HEK293 (cell line): ENCODE measurements at regions not wholly inside any gene's neighbourhood (a gene's known extent, or its start where the extent isn't known, plus 50 kb on each side); places are given as distances from the start of the nearest gene placed in this dataset.

Experiments used
- CTCF ChIA-PET: fragments of 350-600 bp; formaldehyde crosslinking; extraction: SDS; loops from one replicate; lab custom pipeline; 2021; ENCODE audit warnings: antibody characterized with exemption; lab: Yijun Ruan, JAX
- POLR2A ChIA-PET: fragments of 300-600 bp; formaldehyde crosslinking; extraction: SDS; loops from one replicate; lab custom pipeline; 2020; ENCODE audit warnings: antibody characterized with exemption, inconsistent platforms; lab: Yijun Ruan, JAX
- H3K27ac ChIP-seq: fragments of 200-500 bp; sonication (Bioruptor generic); 2 replicates; pipeline ENCODE4 v1.5.1; 2014; ENCODE audit warnings: low read depth, low read length, control low read depth, inconsistent platforms; ENCODE audit errors: extremely low read depth
- H3K36me3 ChIP-seq, 2 experiments: fragments of 200-500 bp in 1 of 2; sonication (Bioruptor generic) in 1 of 2; 1 replicate in 1 of 2; 2 replicates in 1 of 2; pipeline ENCODE4 v1.5.1; 2014 to 2017; ENCODE audit warnings: inconsistent platforms in 2 of 2, low read length in 2 of 2; ENCODE audit not compliant: control insufficient read depth in 2 of 2, insufficient read depth in 1 of 2
- H3K4me1 ChIP-seq: fragments of 200-500 bp; sonication (Bioruptor generic); 2 replicates; pipeline ENCODE4 v1.5.1; 2014; ENCODE audit warnings: mild to moderate bottlenecking, low read length, inconsistent platforms; ENCODE audit not compliant: control insufficient read depth, insufficient read depth
- H3K4me3 ChIP-seq: 2 replicates; pipeline ENCODE4 v1.5.1; 2011; ENCODE audit warnings: low read depth, mild to moderate bottlenecking, control low read depth, low read length, moderate library complexity
- H3K9me3 ChIP-seq: fragments of 200-500 bp; sonication (Bioruptor generic); 2 replicates; pipeline ENCODE4 v1.5.1; 2014; ENCODE audit warnings: low read depth, low read length, inconsistent platforms; ENCODE audit not compliant: control insufficient read depth, insufficient read depth
- BCL11A ChIP-seq: fragments of 450-650 bp; formaldehyde crosslinking; IDR thresholded peaks from 2 replicates; pipeline ENCODE4 v1.5.1; 2016; ENCODE audit warnings: low read depth, missing biosample characterization, missing genetic modification characterization
- BCL11B ChIP-seq: fragments of 450-650 bp; formaldehyde crosslinking; IDR thresholded peaks from 2 replicates; pipeline ENCODE4 v1.5.1; 2016; ENCODE audit warnings: low read depth, missing biosample characterization, missing genetic modification characterization
- PRDM6 ChIP-seq: fragments of 450-650 bp; formaldehyde crosslinking; IDR thresholded peaks from 2 replicates; pipeline ENCODE4 v1.5.1; 2017; ENCODE audit warnings: missing biosample characterization, missing genetic modification characterization
- SP2 ChIP-seq: fragments of 450-650 bp; formaldehyde crosslinking; IDR thresholded peaks from 2 replicates; pipeline ENCODE4 v1.5.1; 2016; ENCODE audit warnings: missing biosample characterization, missing genetic modification characterization
- SP7 ChIP-seq: fragments of 450-650 bp; formaldehyde crosslinking; IDR thresholded peaks from 2 replicates; pipeline ENCODE4 v1.5.1; 2016; ENCODE audit warnings: missing biosample characterization, missing genetic modification characterization
- ZBTB17 ChIP-seq: fragments of 450-650 bp; formaldehyde crosslinking; IDR thresholded peaks from 2 replicates; pipeline ENCODE4 v1.5.1; 2016; ENCODE audit warnings: missing biosample characterization, missing genetic modification characterization
- ZBTB48 ChIP-seq: fragments of 450-650 bp; formaldehyde crosslinking; IDR thresholded peaks from 2 replicates; pipeline ENCODE4 v1.5.1; 2016; ENCODE audit warnings: missing biosample characterization, missing genetic modification characterization
- ZFP37 ChIP-seq: fragments of 450-650 bp; formaldehyde crosslinking; IDR thresholded peaks from 2 replicates; pipeline ENCODE4 v1.5.1; 2016; ENCODE audit warnings: missing biosample characterization, missing genetic modification characterization
- ZNF140 ChIP-seq: fragments of 450-650 bp; formaldehyde crosslinking; IDR thresholded peaks from 2 replicates; pipeline ENCODE4 v1.5.1; 2016; ENCODE audit warnings: missing biosample characterization, missing genetic modification characterization
- ZNF146 ChIP-seq: fragments of 450-650 bp; formaldehyde crosslinking; IDR thresholded peaks from 2 replicates; pipeline ENCODE4 v1.5.1; 2016; ENCODE audit warnings: missing biosample characterization, missing genetic modification characterization
- ZNF341 ChIP-seq: fragments of 450-650 bp; formaldehyde crosslinking; IDR thresholded peaks from 2 replicates; pipeline ENCODE4; 2016; ENCODE audit warnings: low read depth, missing biosample characterization, missing genetic modification characterization
- ZNF404 ChIP-seq: fragments of 450-650 bp; formaldehyde crosslinking; IDR thresholded peaks from 2 replicates; pipeline ENCODE4 v1.5.1; 2017; ENCODE audit warnings: missing biosample characterization, missing genetic modification characterization
- ZNF600 ChIP-seq: fragments of 450-650 bp; formaldehyde crosslinking; IDR thresholded peaks from 2 replicates; pipeline ENCODE4 v1.5.1; 2016; ENCODE audit warnings: missing biosample characterization, missing genetic modification characterization
- ZNF629 ChIP-seq: fragments of 450-650 bp; formaldehyde crosslinking; IDR thresholded peaks from 2 replicates; pipeline ENCODE4 v1.5.1; 2017; ENCODE audit warnings: missing biosample characterization, missing genetic modification characterization
- ZNF768 ChIP-seq: fragments of 450-650 bp; formaldehyde crosslinking; IDR thresholded peaks from 2 replicates; pipeline ENCODE4 v1.5.1; 2018; ENCODE audit warnings: missing biosample characterization, mild to moderate bottlenecking, missing genetic modification characterization
- TF ChIP-seq, protein P1 (sequence below): fragments of 450-650 bp; formaldehyde crosslinking; IDR thresholded peaks from 2 replicates; pipeline ENCODE4 v1.5.1; 2017; ENCODE audit warnings: missing biosample characterization, missing genetic modification characterization
- TF ChIP-seq, protein P2 (sequence below): fragments of 450-650 bp; formaldehyde crosslinking; IDR thresholded peaks from 2 replicates; pipeline ENCODE4 v1.5.1; 2016; ENCODE audit warnings: missing biosample characterization, missing genetic modification characterization
- TF ChIP-seq, protein P3 (sequence below): fragments of 450-650 bp; formaldehyde crosslinking; IDR thresholded peaks from 2 replicates; pipeline ENCODE4 v1.5.1; 2016; ENCODE audit warnings: missing biosample characterization, missing genetic modification characterization

DNA sequence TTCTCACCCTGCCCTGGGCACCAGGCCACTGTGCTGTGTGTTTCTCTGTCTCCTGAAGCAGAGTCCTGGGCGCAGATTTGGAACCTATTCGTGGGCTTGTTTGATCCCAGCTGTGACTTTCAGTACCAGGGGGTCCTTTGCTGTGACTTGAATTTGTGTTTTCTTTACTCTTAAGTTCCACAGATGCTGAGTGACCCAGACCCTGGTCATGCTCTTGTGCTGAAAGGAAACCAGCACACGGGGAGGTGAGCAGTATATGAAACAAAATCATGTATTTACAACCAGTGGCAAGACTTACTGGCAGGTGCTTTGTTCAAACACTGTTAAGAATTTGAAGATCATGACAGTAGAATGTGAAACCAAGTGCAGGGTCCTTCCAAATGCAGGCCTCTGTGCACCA, 89.2 kb upstream of the PRSS58 start (continued):
- no peak for TF ChIP-seq ZNF146 (tag by site-specific recombination)
- TF ChIP-seq, protein P1, sequence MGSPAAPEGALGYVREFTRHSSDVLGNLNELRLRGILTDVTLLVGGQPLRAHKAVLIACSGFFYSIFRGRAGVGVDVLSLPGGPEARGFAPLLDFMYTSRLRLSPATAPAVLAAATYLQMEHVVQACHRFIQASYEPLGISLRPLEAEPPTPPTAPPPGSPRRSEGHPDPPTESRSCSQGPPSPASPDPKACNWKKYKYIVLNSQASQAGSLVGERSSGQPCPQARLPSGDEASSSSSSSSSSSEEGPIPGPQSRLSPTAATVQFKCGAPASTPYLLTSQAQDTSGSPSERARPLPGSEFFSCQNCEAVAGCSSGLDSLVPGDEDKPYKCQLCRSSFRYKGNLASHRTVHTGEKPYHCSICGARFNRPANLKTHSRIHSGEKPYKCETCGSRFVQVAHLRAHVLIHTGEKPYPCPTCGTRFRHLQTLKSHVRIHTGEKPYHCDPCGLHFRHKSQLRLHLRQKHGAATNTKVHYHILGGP (tag by site-specific recombination): no peak
- TF ChIP-seq, protein P2, sequence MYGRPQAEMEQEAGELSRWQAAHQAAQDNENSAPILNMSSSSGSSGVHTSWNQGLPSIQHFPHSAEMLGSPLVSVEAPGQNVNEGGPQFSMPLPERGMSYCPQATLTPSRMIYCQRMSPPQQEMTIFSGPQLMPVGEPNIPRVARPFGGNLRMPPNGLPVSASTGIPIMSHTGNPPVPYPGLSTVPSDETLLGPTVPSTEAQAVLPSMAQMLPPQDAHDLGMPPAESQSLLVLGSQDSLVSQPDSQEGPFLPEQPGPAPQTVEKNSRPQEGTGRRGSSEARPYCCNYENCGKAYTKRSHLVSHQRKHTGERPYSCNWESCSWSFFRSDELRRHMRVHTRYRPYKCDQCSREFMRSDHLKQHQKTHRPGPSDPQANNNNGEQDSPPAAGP (tag by site-specific recombination): no peak
- TF ChIP-seq ZNF140 (tag by site-specific recombination): no peak
- TF ChIP-seq ZBTB48 (tag by site-specific recombination): no peak
- TF ChIP-seq SP7 (tag by site-specific recombination): no peak

- Histone ChIP-seq H3K9me3 (no peaks in the 10 kb centered on the region), H3K36me3 (no peaks in the 10 kb centered on the region), H3K27ac (no peak overlapping the region), H3K4me3 (no peak overlapping the region), H3K4me1 (no peaks in the 10 kb centered on the region)
- ChIA-PET CTCF (interaction anchor here (1.3 to 1.5 kb wide), 3 partner anchors 13 to 370 kb away, joined by 3 to 6 read pairs (median 3); no protein-coding TSS in a partner anchor), POLR2A (no interaction called here)
- no peak for TF ChIP-seq ZNF600 (tag by site-specific recombination)
- no peak for TF ChIP-seq PRDM6 (tag by site-specific recombination)
- TF ChIP-seq BCL11A (tag by site-specific recombination): no peak
- TF ChIP-seq ZBTB17: no peak
- TF ChIP-seq, protein P3, sequence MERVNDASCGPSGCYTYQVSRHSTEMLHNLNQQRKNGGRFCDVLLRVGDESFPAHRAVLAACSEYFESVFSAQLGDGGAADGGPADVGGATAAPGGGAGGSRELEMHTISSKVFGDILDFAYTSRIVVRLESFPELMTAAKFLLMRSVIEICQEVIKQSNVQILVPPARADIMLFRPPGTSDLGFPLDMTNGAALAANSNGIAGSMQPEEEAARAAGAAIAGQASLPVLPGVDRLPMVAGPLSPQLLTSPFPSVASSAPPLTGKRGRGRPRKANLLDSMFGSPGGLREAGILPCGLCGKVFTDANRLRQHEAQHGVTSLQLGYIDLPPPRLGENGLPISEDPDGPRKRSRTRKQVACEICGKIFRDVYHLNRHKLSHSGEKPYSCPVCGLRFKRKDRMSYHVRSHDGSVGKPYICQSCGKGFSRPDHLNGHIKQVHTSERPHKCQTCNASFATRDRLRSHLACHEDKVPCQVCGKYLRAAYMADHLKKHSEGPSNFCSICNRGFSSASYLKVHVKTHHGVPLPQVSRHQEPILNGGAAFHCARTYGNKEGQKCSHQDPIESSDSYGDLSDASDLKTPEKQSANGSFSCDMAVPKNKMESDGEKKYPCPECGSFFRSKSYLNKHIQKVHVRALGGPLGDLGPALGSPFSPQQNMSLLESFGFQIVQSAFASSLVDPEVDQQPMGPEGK: no peak
- no peak for TF ChIP-seq ZNF341 (tag by site-specific recombination)
- no peak for TF ChIP-seq BCL11B (tag by site-specific recombination)
- TF ChIP-seq ZNF768 (tag by site-specific recombination): no peak
- no peak for TF ChIP-seq ZNF629 (tag by site-specific recombination)
- no peak for TF ChIP-seq SP2 (tag by site-specific recombination)
- TF ChIP-seq ZFP37 (tag by site-specific recombination): no peak
- no peak for TF ChIP-seq ZNF404 (tag by site-specific recombination)
These were observed 88.0 kb upstream of the PRSS58 start for GRCh38 chr7:142345811-142346210.
